ENCODE measurements at regions not wholly inside any gene's neighbourhood (a gene's known extent, or its start where the extent isn't known, plus 50 kb on each side); places are given as distances from the start of the nearest gene placed in this dataset.

- no peak overlapping the region for H3K4me3 ChIP-seq
- H3K4me1 ChIP-seq: peaks cover 0 to 13% (median 0%) of the 10 kb centered on the region in 12 donors
- peaks cover 0 to 12% (median 2%) of the 10 kb centered on the region in 12 donors for H3K9me3 ChIP-seq
- no peak for ATAC-seq
- TF ChIP-seq CTCF (IDR thresholded peaks at IDR 0.05) (no peak), POLR2A (IDR thresholded peaks at IDR 0.05) (no peak)
- H3K36me3 ChIP-seq: no peaks in the 10 kb centered on the region
- H3K27ac ChIP-seq: no peak overlapping the region
- intact Hi-C loops (cut with DNase I): no loop called here
- DNase-seq: no peak
- WGBS, 4 donors: 94 to 98% (median 96%) methylated on average over 2 of the region's 2 CpGs
- H3K27me3 ChIP-seq: no peaks in the 10 kb centered on the region
Observed at GRCh38 chr6:111941686-111942330, 68.6 kb upstream of the FYN start.

- ATAC-seq (no peak), DNase-seq (no peak)
- TF ChIP-seq CTCF (IDR thresholded peaks at IDR 0.05) (no peak), POLR2A (IDR thresholded peaks at IDR 0.05) (no peak)
- Histone ChIP-seq H3K4me3 (no peak overlapping the region), H3K4me1 (peaks cover 0 to 13% (median 0%) of the 10 kb centered on the region in 12 donors), H3K27ac (no peak overlapping the region), H3K27me3 (no peaks in the 10 kb centered on the region), H3K36me3 (no peaks in the 10 kb centered on the region), H3K9me3 (peaks cover 0 to 12% (median 2%) of the 10 kb centered on the region in 12 donors)
- 89 to 94% (median 93%) methylated on average over 2 of the region's 2 CpGs for WGBS, 4 donors
- intact Hi-C loops (cut with DNase I): no loop called here
Observed at GRCh38 chr6:111942561-111942960, 69.3 kb upstream of the FYN start.

GRCh38 chr6:111943266-111943665 is 70.0 kb upstream of the FYN start:
- intact Hi-C loops (cut with DNase I): no loop called here
- DNase-seq (no peak), ATAC-seq (no peak)
- H3K27me3 ChIP-seq: no peaks in the 10 kb centered on the region
- TF ChIP-seq POLR2A (IDR thresholded peaks at IDR 0.05) (no peak), CTCF (IDR thresholded peaks at IDR 0.05) (no peak)
- H3K4me3 ChIP-seq: no peak overlapping the region
- no peak overlapping the region for H3K27ac ChIP-seq
- peaks cover 0 to 12% (median 2%) of the 10 kb centered on the region in 12 donors for H3K9me3 ChIP-seq
- 87 to 92% (median 90%) methylated on average over 3 of the region's 3 CpGs for WGBS, 4 donors
- H3K4me1 ChIP-seq: peaks cover 0 to 13% (median 0%) of the 10 kb centered on the region in 12 donors
- H3K36me3 ChIP-seq: no peaks in the 10 kb centered on the region

GRCh38 chr6:111943726-111944125 is 70.5 kb upstream of the FYN start:
- DNase-seq (no peak), ATAC-seq (no peak)
- no peaks in the 10 kb centered on the region for H3K27me3 ChIP-seq
- H3K9me3 ChIP-seq: peaks cover 0 to 12% (median 2%) of the 10 kb centered on the region in 12 donors
- intact Hi-C loops (cut with DNase I): no loop called here
- no peaks in the 10 kb centered on the region for H3K36me3 ChIP-seq
- H3K4me3 ChIP-seq: no peak overlapping the region
- no peak for TF ChIP-seq CTCF (IDR thresholded peaks at IDR 0.05)
- TF ChIP-seq POLR2A (IDR thresholded peaks at IDR 0.05): no peak
- 89 to 96% (median 91%) methylated on average over 3 of the region's 3 CpGs for WGBS, 4 donors
- H3K27ac ChIP-seq: no peak overlapping the region
- H3K4me1 ChIP-seq: peaks cover 0 to 13% (median 0%) of the 10 kb centered on the region in 12 donors

All from heart left ventricle (tissue), 16 donors.